ENCODE measurements at regions not wholly inside any gene's neighbourhood (a gene's known extent, or its start where the extent isn't known, plus 50 kb on each side); places are given as distances from the start of the nearest gene placed in this dataset.
"Not testable (repeated sequence)": the region's sequence is repeated elsewhere in the genome, so short reads cannot be mapped to it uniquely, and the experiment has no call there.

GRCh38 chr12:124088217-124088907 is 115.3 kb downstream of the ZNF664 start:
- no peak for DNase-seq (ENCODE audit: low read depth)
- H3K4me3 ChIP-seq (ENCODE audit: control insufficient read depth, low read depth, low read length), result no peak overlapping the region
- TF ChIP-seq CTCF (IDR thresholded peaks at IDR 0.05; ENCODE audit: control insufficient read depth, insufficient read depth, low read depth, low read length, missing control alignments), result no peak

GRCh38 chr12:124089181-124089914 is 116.3 kb downstream of the ZNF664 start:
- DNase-seq (ENCODE audit: low read depth); H3K4me3 ChIP-seq (ENCODE audit: control insufficient read depth, low read depth, low read length): not testable (repeated sequence)

GRCh38 chr12:124091835-124092234 is 118.8 kb downstream of the ZNF664 start:
- DNase-seq (ENCODE audit: low read depth), result no peak
- TF ChIP-seq CTCF (IDR thresholded peaks at IDR 0.05; ENCODE audit: control insufficient read depth, insufficient read depth, low read depth, low read length, missing control alignments), result no peak
- no peak overlapping the region for H3K4me3 ChIP-seq (ENCODE audit: control insufficient read depth, low read depth, low read length)

GRCh38 chr12:124092532-124092931 is 119.5 kb downstream of the ZNF664 start:
- H3K4me3 ChIP-seq (ENCODE audit: control insufficient read depth, low read depth, low read length); DNase-seq (ENCODE audit: low read depth): not testable (repeated sequence)

- TF ChIP-seq CTCF (IDR thresholded peaks at IDR 0.05; ENCODE audit: control insufficient read depth, insufficient read depth, low read depth, low read length, missing control alignments), result no peak
- DNase-seq (ENCODE audit: low read depth), result no peak
- H3K4me3 ChIP-seq (ENCODE audit: control insufficient read depth, low read depth, low read length), result no peak overlapping the region
Measured at GRCh38 chr12:124093297-124093696, 120.3 kb downstream of the ZNF664 start.

GRCh38 chr12:124094188-124094587 is 121.2 kb downstream of the ZNF664 start:
- no peak for DNase-seq (ENCODE audit: low read depth)
- no peak for TF ChIP-seq CTCF (IDR thresholded peaks at IDR 0.05; ENCODE audit: control insufficient read depth, insufficient read depth, low read depth, low read length, missing control alignments)

GRCh38 chr12:124094733-124095132 is 121.7 kb downstream of the ZNF664 start:
- DNase-seq (ENCODE audit: low read depth), result no peak
- no peak overlapping the region for H3K4me3 ChIP-seq (ENCODE audit: control insufficient read depth, low read depth, low read length)
- TF ChIP-seq CTCF (IDR thresholded peaks at IDR 0.05; ENCODE audit: control insufficient read depth, insufficient read depth, low read depth, low read length, missing control alignments), result no peak

More at GRCh38 chr12:124094188-124094587, 121.2 kb downstream of the ZNF664 start:
- H3K4me3 ChIP-seq (ENCODE audit: control insufficient read depth, low read depth, low read length), result no peak overlapping the region

Measured in AG09309 (cell line).